IMR-90 (cell line): ENCODE measurements at regions not wholly inside any gene's neighbourhood (a gene's known extent, or its start where the extent isn't known, plus 50 kb on each side); places are given as distances from the start of the nearest gene placed in this dataset.

Experiments
- ATAC-seq: fragments of 200-7000 bp; cut with Tn5 transposase; 2 replicates; pipeline ENCODE4 v1.9.1; 2020; ENCODE audit warnings: low read depth, mild to moderate bottlenecking, moderate library complexity
- BruUV-seq: library from RNA; stranded (reverse); fragments of 400-500 nt; replicated peaks from 2 replicates; lab custom pipeline; 2021; lab: Mats Ljungman, UMichigan
- CTCF ChIA-PET: fragments of 300-600 bp; formaldehyde crosslinking; extraction: SDS; loops from one replicate; lab custom pipeline; 2021; ENCODE audit warnings: antibody characterized with exemption; lab: Yijun Ruan, JAX
- POLR2A ChIA-PET: fragments of 300-600 bp; sonication (Branson Sonifier 250); formaldehyde crosslinking; loops from one replicate; lab custom pipeline; 2022; ENCODE audit warnings: antibody characterized with exemption; ENCODE audit not compliant: unreplicated experiment; lab: Charles Lee
- DNase-seq: peaks from one replicate; pipeline ENCODE4 v3.0.0; 2013
- H2AFZ ChIP-seq: replicated peaks from 2 replicates; pipeline ENCODE3; 2013; ENCODE audit warnings: low read length, mild to moderate bottlenecking; ENCODE audit not compliant: poor library complexity
- H2AK5ac ChIP-seq: 2 replicates; pipeline ENCODE4 v1.6.1; 2013; ENCODE audit warnings: low read depth, low read length, inconsistent platforms
- H2AK9ac ChIP-seq: replicated peaks from 2 replicates; pipeline ENCODE3; 2013; ENCODE audit warnings: mild to moderate bottlenecking, low read depth, low read length, moderate library complexity; ENCODE audit not compliant: poor library complexity
- H2BK120ac ChIP-seq: 2 replicates; pipeline ENCODE4 v1.6.1; 2013; ENCODE audit warnings: low read depth, low read length, inconsistent platforms
- H2BK15ac ChIP-seq: 3 replicates; pipeline ENCODE4 v1.6.1; 2013; ENCODE audit warnings: low read depth, low read length, inconsistent platforms
- H2BK20ac ChIP-seq: 2 replicates; pipeline ENCODE4 v1.6.1; 2013; ENCODE audit warnings: low read depth, mild to moderate bottlenecking, inconsistent platforms, low read length, moderate library complexity
- H2BK5ac ChIP-seq: 2 replicates; pipeline ENCODE4 v1.6.1; 2013; ENCODE audit warnings: mild to moderate bottlenecking, low read depth, low read length, inconsistent platforms; ENCODE audit not compliant: poor library complexity, severe bottlenecking
- H3K14ac ChIP-seq: replicated peaks from 2 replicates; pipeline ENCODE4 v1.6.1; 2013; ENCODE audit warnings: low read depth, low read length, inconsistent platforms
- H3K18ac ChIP-seq: 2 replicates; pipeline ENCODE4 v1.6.1; 2013; ENCODE audit warnings: low read depth, low read length, control low read depth
- H3K23ac ChIP-seq: 2 replicates; pipeline ENCODE4 v1.6.1; 2013; ENCODE audit warnings: low read depth, low read length, inconsistent platforms
- H3K27ac ChIP-seq: 2 replicates; pipeline ENCODE4 v1.5.1; 2013; ENCODE audit warnings: mild to moderate bottlenecking, control low read depth, low read length; ENCODE audit not compliant: insufficient read depth
- H3K27me3 ChIP-seq: 2 replicates; pipeline ENCODE4 v1.6.1; 2013; ENCODE audit warnings: low read length; ENCODE audit not compliant: control insufficient read depth, insufficient read depth
- H3K36me3 ChIP-seq: 2 replicates; pipeline ENCODE4 v1.6.1; 2013; ENCODE audit warnings: low read length, mixed read lengths; ENCODE audit not compliant: control insufficient read depth, insufficient read depth
- H3K4ac ChIP-seq: 2 replicates; pipeline ENCODE4 v1.6.1; 2013; ENCODE audit warnings: low read depth, low read length, inconsistent platforms
- H3K4me1 ChIP-seq: 2 replicates; pipeline ENCODE4 v1.6.1; 2013; ENCODE audit warnings: low read length, mixed read lengths; ENCODE audit not compliant: control insufficient read depth, insufficient read depth
- H3K4me2 ChIP-seq: 2 replicates; pipeline ENCODE4 v1.6.1; 2013; ENCODE audit warnings: low read depth, mild to moderate bottlenecking, control low read depth, low read length, moderate library complexity
- H3K4me3 ChIP-seq: 2 replicates; pipeline ENCODE4 v1.5.1; 2013; ENCODE audit warnings: low read depth, mild to moderate bottlenecking, control low read depth, low read length, moderate library complexity; ENCODE audit not compliant: insufficient read depth
- H3K56ac ChIP-seq: 2 replicates; pipeline ENCODE4 v1.6.1; 2013; ENCODE audit warnings: low read length, inconsistent platforms; ENCODE audit not compliant: insufficient read depth; ENCODE audit errors: extremely low read depth
- H3K79me1 ChIP-seq, 2 experiments: 2 replicates each; pipeline ENCODE4 v1.6.1; 2013; ENCODE audit warnings: low read length in 2 of 2, inconsistent platforms in 1 of 2, low read depth in 1 of 2
- H3K9ac ChIP-seq: 2 replicates; pipeline ENCODE4 v1.6.1; 2013; ENCODE audit warnings: low read depth, low read length, control low read depth
- H3K9me1 ChIP-seq: 2 replicates; pipeline ENCODE4 v1.6.1; 2013; ENCODE audit warnings: low read length, inconsistent platforms; ENCODE audit not compliant: insufficient read depth
- H3K9me3 ChIP-seq: 2 replicates; pipeline ENCODE4 v1.6.1; 2013; ENCODE audit warnings: low read length; ENCODE audit not compliant: control insufficient read depth, insufficient read depth
- H4K20me1 ChIP-seq: 2 replicates; pipeline ENCODE4 v1.6.1; 2013; ENCODE audit warnings: low read length, inconsistent platforms; ENCODE audit not compliant: insufficient read depth
- H4K5ac ChIP-seq: 2 replicates; pipeline ENCODE4 v1.6.1; 2013; ENCODE audit warnings: mild to moderate bottlenecking, low read depth, low read length, control low read depth
- H4K8ac ChIP-seq, 2 experiments: 2 replicates each; pipeline ENCODE4 v1.6.1; 2013; ENCODE audit warnings: low read depth in 2 of 2, low read length in 2 of 2, control low read depth in 1 of 2, inconsistent platforms in 1 of 2
- H4K91ac ChIP-seq: 2 replicates; pipeline ENCODE4 v1.6.1; 2013; ENCODE audit warnings: low read depth, low read length, inconsistent platforms; ENCODE audit not compliant: insufficient read depth
- BHLHE40 ChIP-seq: fragments of 150-350 bp; IDR thresholded peaks from 2 replicates; pipeline ENCODE4 v1.6.1; 2016; ENCODE audit warnings: mild to moderate bottlenecking, low read depth, low read length
- FOS ChIP-seq: fragments of 150-350 bp; IDR thresholded peaks from 2 replicates; pipeline ENCODE4 v1.6.1; 2016; ENCODE audit warnings: low read depth, low read length
- POLR2A ChIP-seq: IDR thresholded peaks from 2 replicates; pipeline ENCODE4 v1.6.1; 2012; ENCODE audit warnings: mild to moderate bottlenecking, low read depth, low read length
- SMC3 ChIP-seq: fragments of 150-350 bp; IDR thresholded peaks from 2 replicates; pipeline ENCODE4 v1.6.1; 2016; ENCODE audit warnings: low read depth, mild to moderate bottlenecking, antibody characterized with exemption, low read length, moderate library complexity
- dilution Hi-C: fragments of 300-500 bp; cut with HindIII; formaldehyde crosslinking; loops from one replicate; pipeline ENCODE4 v1.14.3; 2018; ENCODE audit warnings: low sequenced_read_pairs; ENCODE audit not compliant: unreplicated experiment
- in situ Hi-C: fragments of 300-500 bp; cut with MboI; formaldehyde crosslinking; loops from 3 replicates; pipeline ENCODE4 v1.14.3; 2019; ENCODE audit warnings: low sequenced_read_pairs, inconsistent platforms, mixed read lengths
- intact Hi-C: fragments of 100-400 bp; cut with micrococcal nuclease; formaldehyde crosslinking; loops from 2 replicates; pipeline ENCODE4 v1.10.0; 2022

- Histone ChIP-seq H3K9ac (no peak overlapping the region), H4K91ac (no peak overlapping the region), H2BK20ac (no peak overlapping the region), H3K4me2 (no peak overlapping the region), H3K4ac (no peak overlapping the region), H3K9me1 (no peaks in the 10 kb centered on the region), H2AK9ac (no peak overlapping the region), H4K8ac (no peak overlapping the region), H3K27ac (no peak overlapping the region), H3K18ac (no peak overlapping the region), H2AFZ (no peak overlapping the region), H3K56ac (no peak overlapping the region), H3K79me1 (no peaks in the 10 kb centered on the region), H2BK120ac (no peak overlapping the region), H3K4me1 (no peaks in the 10 kb centered on the region), H3K23ac (no peak overlapping the region), H4K20me1 (no peaks in the 10 kb centered on the region), H3K36me3 (no peaks in the 10 kb centered on the region), H3K9me3 (peaks cover 10% of the 10 kb centered on the region; the same call in 1 of the 2 replicates), H2BK15ac (no peak overlapping the region), H3K27me3 (no peaks in the 10 kb centered on the region), H2BK5ac (no peak overlapping the region), H3K14ac (no peak overlapping the region), H3K4me3 (no peak overlapping the region), H2AK5ac (no peak overlapping the region), H4K5ac (no peak overlapping the region)
- ATAC-seq (no peak), DNase-seq (no peak)
- no TSS peak for BruUV-seq
- CTCF ChIA-PET: no interaction called here
- dilution Hi-C loops (no loop called here), intact Hi-C loops (no loop called here), in situ Hi-C loops (no loop called here)
- TF ChIP-seq FOS: no peak
- no peak for TF ChIP-seq POLR2A
- no peak for TF ChIP-seq BHLHE40
- TF ChIP-seq SMC3: no peak
- POLR2A ChIA-PET: no interaction called here
Measured at GRCh38 chr6:66149132-66149531, 442.1 kb upstream of the EYS start.
